HG02610 (cell line): ENCODE measurements at regions not wholly inside any gene's neighbourhood (a gene's known extent, or its start where the extent isn't known, plus 50 kb on each side); places are given as distances from the start of the nearest gene placed in this dataset.

ENCODE experiments used
- ATAC-seq: cut with Tn5 transposase; IDR thresholded peaks from one replicate; pipeline ENCODE4 v1.9.1; 2021; ENCODE audit warnings: mild to moderate bottlenecking, moderate library complexity; ENCODE audit not compliant: unreplicated experiment

- no peak for ATAC-seq
These were observed 149.3 kb upstream of the HAAO start for GRCh38 chr2:42941633-42942176.

- ATAC-seq = no peak
These were observed 147.2 kb upstream of the HAAO start for GRCh38 chr2:42939411-42940206.

DNA sequence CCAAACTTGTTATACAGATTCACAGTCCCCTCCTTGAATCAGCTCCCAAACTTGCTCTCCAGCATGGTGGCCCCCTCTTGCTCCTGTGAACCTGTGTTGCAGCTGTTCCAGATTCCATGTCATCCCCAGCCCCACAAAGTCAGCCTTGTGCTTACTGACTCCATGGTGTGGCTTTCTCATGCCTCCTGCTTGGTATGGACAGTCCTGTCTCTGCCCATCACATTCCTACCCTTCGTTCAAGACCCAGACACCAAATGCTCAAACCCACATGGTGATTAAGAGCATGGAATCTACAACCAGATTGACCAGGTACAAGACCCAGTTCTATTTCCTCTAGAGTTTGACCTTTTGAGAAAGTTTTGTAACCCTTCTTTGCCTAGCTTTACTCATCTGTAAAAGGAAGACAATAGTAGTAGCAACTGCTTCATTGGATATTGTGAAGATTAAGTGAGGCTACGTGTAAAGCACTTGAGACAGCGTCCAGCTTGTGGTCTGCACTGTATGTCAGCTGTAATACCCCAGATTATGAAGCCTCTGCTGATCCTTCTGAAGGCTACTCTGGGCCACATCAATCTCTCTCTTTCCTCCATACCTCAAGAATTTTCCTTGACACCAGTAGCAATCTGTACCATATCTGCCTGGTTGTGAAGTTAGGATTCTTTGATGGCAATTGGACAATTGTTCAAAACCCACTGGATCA lies 146.4 kb upstream of the HAAO start:
- ATAC-seq = no peak

- ATAC-seq = no peak
These were observed 144.9 kb upstream of the HAAO start for GRCh38 chr2:42937171-42937875.

DNA sequence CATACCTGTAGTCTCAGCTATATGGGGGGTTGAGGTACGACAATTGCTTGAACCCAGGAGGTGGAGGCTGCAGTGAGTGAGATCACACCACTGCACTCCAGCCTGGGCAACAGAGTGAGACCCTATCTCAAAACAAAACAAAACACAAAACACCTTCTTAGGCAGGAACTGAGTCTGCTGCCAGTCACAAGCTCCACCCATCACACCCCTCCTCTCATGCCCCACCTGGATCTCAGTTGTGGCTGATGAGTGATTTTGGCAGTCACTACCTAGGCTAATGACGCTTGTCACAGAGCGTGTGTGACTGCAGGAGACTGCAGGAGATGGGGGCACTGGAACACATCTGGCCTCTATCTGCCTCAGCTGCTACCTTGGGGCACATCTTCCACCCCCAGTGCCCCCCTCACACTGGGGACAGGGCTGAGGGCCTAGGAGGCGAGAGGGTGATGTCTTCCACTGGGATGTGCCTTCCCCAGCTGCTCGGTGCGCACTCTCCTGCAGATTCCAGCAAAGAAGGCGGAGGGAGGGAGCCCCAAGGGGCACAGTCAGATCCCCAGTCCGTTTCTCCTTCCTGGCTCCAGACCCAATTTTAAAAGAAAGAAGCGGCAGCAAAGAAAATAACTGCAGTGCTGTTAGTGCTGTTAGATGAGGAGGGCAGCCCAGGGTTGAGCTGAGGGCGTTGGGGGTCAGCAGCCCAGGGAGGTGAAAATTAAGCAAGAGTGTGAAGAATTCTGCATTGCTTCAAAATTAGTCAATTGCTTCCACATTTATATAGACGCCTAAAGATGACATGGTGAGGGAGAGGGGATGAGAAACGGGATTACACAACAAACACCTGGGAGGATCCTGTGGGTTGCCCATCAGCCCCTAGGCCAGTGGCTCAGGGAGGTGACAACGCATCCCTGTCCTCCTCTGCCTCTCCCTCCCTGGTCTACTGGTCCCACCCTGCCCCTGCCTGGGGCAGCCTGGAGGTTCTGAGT lies 143.6 kb upstream of the HAAO start:
- no peak for ATAC-seq

GRCh38 chr2:42934580-42935186 lies 142.3 kb upstream of the HAAO start:
- no peak for ATAC-seq

GRCh38 chr2:42933824-42934254 lies 141.5 kb upstream of the HAAO start:
- ATAC-seq = no peak

DNA sequence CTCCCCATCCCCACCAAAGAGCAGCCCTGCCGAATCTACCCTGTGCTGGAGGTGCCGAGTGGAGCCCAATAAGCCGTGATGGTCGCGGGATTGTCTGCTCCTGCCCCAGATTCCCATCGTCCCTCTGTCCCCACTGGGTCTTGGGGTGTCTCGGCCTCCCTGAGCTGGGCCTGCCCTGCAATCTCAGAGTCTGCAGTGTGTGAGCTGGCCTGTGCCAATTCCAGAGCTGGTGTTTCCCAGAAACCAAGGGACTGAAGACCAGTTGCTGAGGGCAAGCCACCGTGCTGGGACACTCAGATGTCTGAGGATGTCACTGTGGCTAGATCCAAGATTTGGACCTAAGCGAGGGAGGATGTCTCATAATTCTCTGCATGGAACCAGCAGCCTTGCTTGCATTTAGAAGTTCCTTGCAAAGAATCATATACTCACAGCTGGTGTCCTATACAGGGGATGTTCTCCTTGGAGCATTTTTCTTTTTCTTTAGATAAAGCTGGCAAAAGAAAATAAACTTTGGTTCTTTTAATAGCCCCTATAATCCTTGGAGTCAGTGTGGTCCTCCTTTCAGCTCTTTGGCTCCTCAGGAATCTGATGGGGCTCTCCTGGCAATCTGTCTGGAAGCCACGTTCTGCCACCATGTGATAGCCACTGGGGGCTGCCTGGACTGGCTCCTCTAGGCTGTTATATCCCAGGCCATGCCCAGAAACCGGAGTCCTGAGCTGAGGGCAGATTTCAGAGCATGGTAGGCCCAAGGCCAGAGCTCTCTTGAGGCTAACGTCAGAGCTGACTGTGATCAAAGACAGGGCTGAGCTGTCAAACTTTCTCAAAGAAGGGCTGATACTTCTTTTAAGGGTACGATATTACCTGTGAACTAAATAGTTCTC lies 140.1 kb upstream of the HAAO start:
- no peak for ATAC-seq

- ATAC-seq = no peak
These were observed 139.4 kb upstream of the HAAO start for GRCh38 chr2:42931818-42932195.

DNA sequence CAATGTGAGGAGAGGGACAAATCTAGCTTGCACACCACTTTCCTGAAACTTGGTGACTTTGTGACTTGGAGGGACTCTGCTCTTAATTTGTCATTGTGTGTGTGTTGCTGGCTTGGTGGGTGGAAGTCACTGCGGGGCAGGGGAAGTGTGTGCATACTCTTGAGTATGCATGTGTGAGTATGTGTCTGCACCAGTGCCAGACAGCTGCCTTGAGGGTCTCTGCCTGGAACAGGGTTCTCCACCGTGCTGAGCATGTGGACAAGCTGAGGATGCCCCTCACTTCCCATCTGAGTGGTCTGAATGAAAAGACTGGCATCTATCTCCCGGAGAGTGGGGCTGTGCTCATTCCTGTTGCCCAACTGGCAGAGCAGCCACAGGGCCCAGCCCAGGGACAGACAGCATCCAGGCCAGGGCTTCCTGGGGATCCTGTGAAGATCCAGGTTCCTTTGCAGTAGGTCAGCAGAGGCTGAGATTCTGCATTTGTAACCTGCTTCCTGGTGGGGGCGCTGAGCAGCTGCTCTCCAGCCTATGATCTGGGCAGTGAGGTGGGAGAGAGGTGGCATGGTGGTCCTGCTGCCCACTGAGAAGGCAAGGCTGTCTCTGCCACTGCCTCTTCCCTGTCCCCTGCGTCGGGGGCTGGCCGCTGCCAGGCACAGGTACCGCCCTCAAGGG lies 138.9 kb upstream of the HAAO start:
- ATAC-seq = no peak

GRCh38 chr2:42930025-42930581 lies 137.7 kb upstream of the HAAO start:
- ATAC-seq = no peak

GRCh38 chr2:42929546-42930024 lies 137.2 kb upstream of the HAAO start:
- no peak for ATAC-seq

- ATAC-seq = no peak
These were observed 136.5 kb upstream of the HAAO start for GRCh38 chr2:42928692-42929545.

- ATAC-seq = no peak
These were observed 135.8 kb upstream of the HAAO start for GRCh38 chr2:42928161-42928691.

DNA sequence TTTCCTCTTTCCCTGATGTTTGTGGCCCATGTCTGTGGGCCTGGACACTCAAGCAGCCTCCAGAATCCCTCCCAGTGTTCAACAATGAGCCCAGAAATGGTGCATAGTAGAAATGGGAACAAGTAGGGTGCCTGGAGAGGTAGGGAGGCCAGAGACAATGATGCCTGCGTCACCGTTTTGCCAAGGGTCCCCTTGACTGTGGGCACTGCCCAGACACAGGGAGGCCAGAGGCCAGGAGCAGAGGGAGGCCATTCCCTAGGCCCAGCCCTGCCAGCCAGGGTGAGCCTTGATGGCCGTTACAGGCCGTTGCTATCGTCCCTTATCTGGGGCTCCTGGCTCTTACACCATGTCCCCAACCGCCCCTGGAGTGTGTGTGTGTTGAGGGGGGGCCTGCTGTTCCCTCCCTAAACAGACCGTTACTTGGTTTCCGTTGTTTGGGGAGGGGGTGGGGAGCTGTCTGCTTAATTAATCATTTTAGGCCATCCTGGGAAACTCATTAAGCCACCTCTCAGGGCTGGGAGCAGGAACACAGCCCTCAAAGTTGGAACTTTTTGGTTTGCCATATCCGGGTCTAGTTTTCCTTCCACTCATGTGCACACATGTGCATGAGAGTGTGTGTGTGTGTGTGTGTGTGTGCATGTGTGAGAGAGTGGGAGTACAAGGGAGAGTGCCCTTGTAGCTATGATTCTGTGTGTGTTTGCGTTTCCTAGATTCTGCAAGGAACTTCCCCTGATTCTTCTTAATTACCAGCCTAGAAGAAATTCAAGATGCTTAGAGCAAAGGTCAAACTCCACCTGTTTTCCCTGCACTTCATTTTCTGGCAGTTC lies 135.2 kb upstream of the HAAO start:
- ATAC-seq = no peak
